MM.1S (cell line): ENCODE measurements at regions not wholly inside any gene's neighbourhood (a gene's known extent, or its start where the extent isn't known, plus 50 kb on each side); places are given as distances from the start of the nearest gene placed in this dataset.

Experiments
- DNase-seq: peaks from one replicate; pipeline ENCODE4 v3.0.0-alpha.2; 2015
- H2AFZ ChIP-seq: fragments of 300-600 bp; sonication (generic); 2 replicates; pipeline ENCODE4 v1.6.0; 2016; ENCODE audit warnings: antibody characterized with exemption, low read length
- H3F3A ChIP-seq: fragments of 300-600 bp; sonication (generic); 2 replicates; pipeline ENCODE4 v1.6.1; 2016; ENCODE audit warnings: mild to moderate bottlenecking, antibody characterized with exemption, low read length, moderate library complexity, mixed read lengths; ENCODE audit not compliant: insufficient read depth
- H3K27ac ChIP-seq: fragments of 300-600 bp; sonication (generic); 2 replicates; pipeline ENCODE4 v1.5.1; 2016; ENCODE audit warnings: mild to moderate bottlenecking, low read length
- H3K27me3 ChIP-seq: fragments of 300-600 bp; sonication (generic); replicated peaks from 2 replicates; pipeline ENCODE4 v1.6.0; 2016; ENCODE audit warnings: low read length; ENCODE audit not compliant: insufficient read depth
- H3K36me3 ChIP-seq: fragments of 300-600 bp; sonication (generic); replicated peaks from 2 replicates; pipeline ENCODE4 v1.6.1; 2016; ENCODE audit warnings: mild to moderate bottlenecking, low read length, mixed read lengths; ENCODE audit not compliant: insufficient read depth
- H3K4me1 ChIP-seq: fragments of 300-600 bp; sonication (generic); 2 replicates; pipeline ENCODE4 v1.6.1; 2016; ENCODE audit warnings: low read length, mixed read lengths
- H3K4me2 ChIP-seq: fragments of 300-600 bp; sonication (generic); 2 replicates; pipeline ENCODE4 v1.6.0; 2016; ENCODE audit warnings: low read depth, low read length
- H3K4me3 ChIP-seq: fragments of 300-600 bp; sonication (generic); 2 replicates; pipeline ENCODE4 v1.5.1; 2016; ENCODE audit warnings: low read length, mixed read lengths
- H3K79me2 ChIP-seq: fragments of 300-600 bp; sonication (generic); 2 replicates; pipeline ENCODE4 v1.6.1; 2016; ENCODE audit warnings: mixed run types, low read length, mixed read lengths
- H3K9ac ChIP-seq: fragments of 300-600 bp; sonication (generic); 2 replicates; pipeline ENCODE4 v1.6.1; 2016; ENCODE audit warnings: low read length, mixed read lengths
- H3K9me2 ChIP-seq: fragments of 300-600 bp; sonication (generic); replicated peaks from 2 replicates; pipeline ENCODE4 v1.6.1; 2016; ENCODE audit warnings: mild to moderate bottlenecking, low read length, mixed read lengths; ENCODE audit not compliant: insufficient read depth
- H3K9me3 ChIP-seq: fragments of 300-600 bp; sonication (generic); replicated peaks from 2 replicates; pipeline ENCODE4 v1.6.1; 2016; ENCODE audit warnings: mild to moderate bottlenecking, low read length, mixed read lengths; ENCODE audit not compliant: insufficient read depth
- H4K20me1 ChIP-seq: fragments of 300-600 bp; sonication (generic); 2 replicates; pipeline ENCODE4 v1.6.1; 2016; ENCODE audit warnings: mild to moderate bottlenecking, low read length, moderate library complexity, mixed read lengths; ENCODE audit not compliant: insufficient read depth
- EZH2 ChIP-seq: fragments of 300-600 bp; sonication (generic); optimal IDR thresholded peaks from 2 replicates; pipeline ENCODE3; 2017; ENCODE audit warnings: low read depth, mild to moderate bottlenecking, antibody characterized with exemption, low read length, mixed read lengths
- EZH2phosphoT487 ChIP-seq: fragments of 300-600 bp; sonication (generic); IDR thresholded peaks from 2 replicates; pipeline ENCODE4 v1.6.1; 2018; ENCODE audit warnings: antibody characterized with exemption, low read length
- TF ChIP-seq, protein P1 (sequence below): fragments of 300-600 bp; sonication (generic); IDR thresholded peaks from 2 replicates; pipeline ENCODE4 v1.5.1; 2016; ENCODE audit warnings: antibody characterized with exemption, low read length, mixed read lengths

DNA sequence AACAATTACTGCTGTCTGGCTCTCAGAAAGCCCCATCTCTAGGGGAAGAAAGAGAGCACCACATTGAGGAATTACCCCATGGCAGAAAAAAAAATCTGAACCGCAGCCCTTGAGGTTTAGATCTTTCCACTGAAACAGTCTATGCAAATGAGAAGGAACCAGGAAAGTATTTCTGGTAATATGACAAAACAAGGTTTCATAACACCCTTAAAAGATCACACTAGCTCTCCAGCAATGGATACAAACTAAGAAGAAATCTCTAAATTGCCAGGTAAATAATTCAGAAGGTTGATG, 427.1 kb downstream of the PRELID2 start:
- Histone ChIP-seq H4K20me1 (no peaks in the 10 kb centered on the region), H3F3A (peaks cover 6% of the 10 kb centered on the region; the same call in 1 of the 2 replicates), H3K27me3 (no peaks in the 10 kb centered on the region), H3K4me1 (peaks cover 20% of the 10 kb centered on the region), H3K9me3 (no peaks in the 10 kb centered on the region), H2AFZ (no peak overlapping the region; the same call in 1 of the 2 replicates), H3K27ac (peak overlapping the region; percentile 66; the same call in 1 of the 2 replicates), H3K4me3 (no peak overlapping the region), H3K4me2 (peak overlapping the region; percentile 44), H3K36me3 (no peaks in the 10 kb centered on the region), H3K9me2 (no peaks in the 10 kb centered on the region), H3K79me2 (no peaks in the 10 kb centered on the region), H3K9ac (no peak overlapping the region)
- TF ChIP-seq EZH2phosphoT487 = no peak
- TF ChIP-seq, protein P1, sequence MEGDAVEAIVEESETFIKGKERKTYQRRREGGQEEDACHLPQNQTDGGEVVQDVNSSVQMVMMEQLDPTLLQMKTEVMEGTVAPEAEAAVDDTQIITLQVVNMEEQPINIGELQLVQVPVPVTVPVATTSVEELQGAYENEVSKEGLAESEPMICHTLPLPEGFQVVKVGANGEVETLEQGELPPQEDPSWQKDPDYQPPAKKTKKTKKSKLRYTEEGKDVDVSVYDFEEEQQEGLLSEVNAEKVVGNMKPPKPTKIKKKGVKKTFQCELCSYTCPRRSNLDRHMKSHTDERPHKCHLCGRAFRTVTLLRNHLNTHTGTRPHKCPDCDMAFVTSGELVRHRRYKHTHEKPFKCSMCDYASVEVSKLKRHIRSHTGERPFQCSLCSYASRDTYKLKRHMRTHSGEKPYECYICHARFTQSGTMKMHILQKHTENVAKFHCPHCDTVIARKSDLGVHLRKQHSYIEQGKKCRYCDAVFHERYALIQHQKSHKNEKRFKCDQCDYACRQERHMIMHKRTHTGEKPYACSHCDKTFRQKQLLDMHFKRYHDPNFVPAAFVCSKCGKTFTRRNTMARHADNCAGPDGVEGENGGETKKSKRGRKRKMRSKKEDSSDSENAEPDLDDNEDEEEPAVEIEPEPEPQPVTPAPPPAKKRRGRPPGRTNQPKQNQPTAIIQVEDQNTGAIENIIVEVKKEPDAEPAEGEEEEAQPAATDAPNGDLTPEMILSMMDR = no peak
- peak; percentile 77 for DNase-seq

DNA sequence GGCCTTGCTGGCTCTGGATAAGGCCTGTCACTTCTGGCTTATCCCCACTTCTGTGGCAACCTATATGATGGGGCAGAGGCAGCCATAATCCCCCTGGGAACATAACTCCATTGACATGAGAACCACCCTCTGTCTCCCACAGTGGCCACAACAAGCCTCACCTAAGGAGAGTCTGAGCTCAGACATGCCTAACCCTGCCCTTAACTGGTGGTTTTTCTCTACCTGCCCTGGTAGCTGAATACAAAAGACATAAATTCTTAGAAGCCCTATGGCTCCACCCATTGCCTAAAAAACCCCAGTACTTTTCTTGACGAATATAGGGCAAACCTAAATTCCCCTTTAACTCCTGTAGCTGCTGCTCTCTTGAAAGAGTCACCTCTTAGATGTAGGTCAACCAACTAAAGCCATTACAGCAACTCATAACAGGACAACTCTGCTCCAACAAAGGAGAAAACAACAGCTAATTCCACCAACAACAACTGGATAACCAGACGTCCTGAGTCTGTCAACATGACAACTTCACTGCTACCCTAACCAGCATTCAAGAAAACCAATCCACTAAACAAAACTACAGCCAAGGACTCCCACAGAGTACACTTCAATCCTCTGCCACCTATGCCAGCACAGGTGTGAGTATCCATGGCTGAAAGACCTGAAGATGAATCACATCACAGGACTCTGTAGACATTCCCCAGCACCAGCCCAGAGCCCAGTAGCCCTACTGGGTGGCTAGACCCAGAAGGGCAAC, 427.7 kb downstream of the PRELID2 start:
- Histone ChIP-seq H3K4me1 (peaks cover 20% of the 10 kb centered on the region), H3F3A (peaks cover 6% of the 10 kb centered on the region; the same call in 1 of the 2 replicates), H3K79me2 (no peaks in the 10 kb centered on the region), H3K4me3 (no peak overlapping the region), H3K4me2 (peak overlapping the region; percentile 44), H2AFZ (no peak overlapping the region; the same call in 1 of the 2 replicates), H3K9me3 (no peaks in the 10 kb centered on the region), H3K9ac (no peak overlapping the region), H3K27me3 (no peaks in the 10 kb centered on the region), H3K36me3 (no peaks in the 10 kb centered on the region), H3K27ac (peak overlapping the region; percentile 66; the same call in 1 of the 2 replicates), H3K9me2 (no peaks in the 10 kb centered on the region), H4K20me1 (no peaks in the 10 kb centered on the region)
- peak; percentile 30 for DNase-seq
- TF ChIP-seq, protein P1 = no peak
- no peak for TF ChIP-seq EZH2
- no peak for TF ChIP-seq EZH2phosphoT487

DNA sequence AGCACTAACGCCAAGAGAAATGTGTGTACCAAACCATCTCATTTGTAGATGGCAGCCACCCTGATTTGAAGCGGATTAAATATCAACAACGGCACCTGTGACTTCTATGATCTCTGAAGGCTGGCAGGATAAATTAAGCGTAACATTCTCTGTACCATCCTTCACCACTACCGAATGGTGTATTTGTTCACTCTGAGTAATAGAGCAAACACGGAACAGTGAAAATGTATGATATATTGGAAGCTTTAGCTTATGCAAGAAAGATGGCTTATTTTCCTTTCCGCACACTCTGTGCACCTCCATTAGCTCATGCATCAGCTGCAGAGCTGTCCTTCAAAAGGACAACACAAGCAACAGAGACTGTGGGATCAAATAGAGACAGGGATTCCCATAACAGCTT, 431.1 kb downstream of the PRELID2 start:
- Histone ChIP-seq H3K4me1 (peaks cover 20% of the 10 kb centered on the region), H3K27me3 (no peaks in the 10 kb centered on the region), H3K4me2 (no peak overlapping the region), H3K9me2 (no peaks in the 10 kb centered on the region), H3K4me3 (no peak overlapping the region), H3K79me2 (no peaks in the 10 kb centered on the region), H3F3A (peaks cover 6% of the 10 kb centered on the region; the same call in 1 of the 2 replicates), H4K20me1 (no peaks in the 10 kb centered on the region), H2AFZ (no peak overlapping the region), H3K9ac (no peak overlapping the region), H3K27ac (no peak overlapping the region), H3K9me3 (no peaks in the 10 kb centered on the region), H3K36me3 (no peaks in the 10 kb centered on the region)
- TF ChIP-seq EZH2 = no peak
- no peak for TF ChIP-seq EZH2phosphoT487
- TF ChIP-seq, protein P1 = no peak
- DNase-seq = no peak
